Osteoblast (primary cell): ENCODE measurements at regions not wholly inside any gene's neighbourhood (a gene's known extent, or its start where the extent isn't known, plus 50 kb on each side); places are given as distances from the start of the nearest gene placed in this dataset.

ENCODE experiments used
- DNase-seq: peaks from one replicate; pipeline ENCODE4 v3.0.0; 2011; ENCODE audit warnings: low spot score, mixed read lengths; ENCODE audit not compliant: insufficient read length; ENCODE audit errors: missing footprints
- H2AFZ ChIP-seq: 2 replicates; pipeline ENCODE4 v1.6.0; 2011; ENCODE audit warnings: mild to moderate bottlenecking, low read length
- H3K27ac ChIP-seq: 2 replicates; pipeline ENCODE4 v1.5.1; 2011; ENCODE audit warnings: mild to moderate bottlenecking, low read depth, low read length, moderate library complexity
- H3K27me3 ChIP-seq: 2 replicates; pipeline ENCODE4 v1.6.0; 2012; ENCODE audit warnings: mild to moderate bottlenecking, control low read depth, inconsistent platforms, low read length, moderate library complexity; ENCODE audit not compliant: insufficient read depth
- H3K36me3 ChIP-seq: 2 replicates; pipeline ENCODE4 v1.5.1; 2011; ENCODE audit warnings: mild to moderate bottlenecking, low read length, control low read depth, moderate library complexity; ENCODE audit not compliant: insufficient read depth
- H3K4me1 ChIP-seq: 2 replicates; pipeline ENCODE4 v1.5.1; 2011; ENCODE audit warnings: mild to moderate bottlenecking, low read length, control low read depth, moderate library complexity; ENCODE audit not compliant: insufficient read depth
- H3K4me2 ChIP-seq: 2 replicates; pipeline ENCODE4 v1.6.0; 2011; ENCODE audit warnings: mild to moderate bottlenecking, low read length; ENCODE audit not compliant: insufficient read depth
- H3K4me3 ChIP-seq: fragments of 200-600 bp; sonication (generic); 3 replicates; pipeline ENCODE4 v1.5.1; 2012; ENCODE audit warnings: mild to moderate bottlenecking, low read length, inconsistent platforms; ENCODE audit not compliant: insufficient read depth
- H3K79me2 ChIP-seq: 2 replicates; pipeline ENCODE4 v1.6.0; 2012; ENCODE audit warnings: mild to moderate bottlenecking, low read length, control low read depth, inconsistent platforms; ENCODE audit not compliant: insufficient read depth
- H3K9me3 ChIP-seq: 2 replicates; pipeline ENCODE4 v1.5.1; 2011; ENCODE audit warnings: low read depth, low read length, control low read depth
- H4K20me1 ChIP-seq: 2 replicates; pipeline ENCODE4 v1.6.0; 2012; ENCODE audit warnings: mild to moderate bottlenecking, low read length, control low read depth; ENCODE audit not compliant: insufficient read depth
- CTCF ChIP-seq: IDR thresholded peaks from 2 replicates; pipeline ENCODE4 v1.5.1; 2011; ENCODE audit warnings: mild to moderate bottlenecking, low read depth, low read length, moderate library complexity; ENCODE audit errors: extremely low read depth

- Histone ChIP-seq H3K4me1 (no peaks in the 10 kb centered on the region), H3K36me3 (no peaks in the 10 kb centered on the region), H3K9me3 (no peaks in the 10 kb centered on the region), H3K4me2 (no peak overlapping the region), H3K79me2 (no peaks in the 10 kb centered on the region), H3K27ac (no peak overlapping the region), H3K27me3 (no peaks in the 10 kb centered on the region), H3K4me3 (no peak overlapping the region), H2AFZ (no peak overlapping the region), H4K20me1 (no peaks in the 10 kb centered on the region)
- TF ChIP-seq CTCF: no peak
- DNase-seq: no peak
Measured at GRCh38 chr9:71361357-71361756, 239.9 kb upstream of the TRPM3 start.

GRCh38 chr9:71357346-71357745 is 235.9 kb upstream of the TRPM3 start:
- TF ChIP-seq CTCF: no peak
- H3K4me2 ChIP-seq: no peak overlapping the region

GRCh38 chr9:71355884-71356283 is 234.5 kb upstream of the TRPM3 start:
- H3K9me3 ChIP-seq: no peaks in the 10 kb centered on the region
- no peaks in the 10 kb centered on the region for H3K36me3 ChIP-seq
- no peaks in the 10 kb centered on the region for H3K4me1 ChIP-seq
- no peak overlapping the region for H2AFZ ChIP-seq
- no peak overlapping the region for H3K4me3 ChIP-seq
- no peak overlapping the region for H3K4me2 ChIP-seq
- H3K27ac ChIP-seq: no peak overlapping the region
- H3K79me2 ChIP-seq: no peaks in the 10 kb centered on the region
- no peaks in the 10 kb centered on the region for H4K20me1 ChIP-seq
- no peak for TF ChIP-seq CTCF
- DNase-seq: no peak
- H3K27me3 ChIP-seq: no peaks in the 10 kb centered on the region

More at GRCh38 chr9:71357346-71357745, 235.9 kb upstream of the TRPM3 start:
- H3K4me1 ChIP-seq: no peaks in the 10 kb centered on the region
- H3K9me3 ChIP-seq: no peaks in the 10 kb centered on the region
- no peak for DNase-seq
- H3K36me3 ChIP-seq: no peaks in the 10 kb centered on the region
- no peak overlapping the region for H2AFZ ChIP-seq
- H3K79me2 ChIP-seq: no peaks in the 10 kb centered on the region
- H3K27ac ChIP-seq: no peak overlapping the region
- no peaks in the 10 kb centered on the region for H4K20me1 ChIP-seq
- H3K4me3 ChIP-seq: no peak overlapping the region
- no peaks in the 10 kb centered on the region for H3K27me3 ChIP-seq

- H3K27ac ChIP-seq: no peak overlapping the region
- no peaks in the 10 kb centered on the region for H3K79me2 ChIP-seq
- H2AFZ ChIP-seq: no peak overlapping the region
- H3K4me2 ChIP-seq: no peak overlapping the region
- no peak for TF ChIP-seq CTCF
- no peak overlapping the region for H3K4me3 ChIP-seq
- no peaks in the 10 kb centered on the region for H4K20me1 ChIP-seq
- H3K4me1 ChIP-seq: peaks cover 4% of the 10 kb centered on the region
- no peak for DNase-seq
- no peaks in the 10 kb centered on the region for H3K9me3 ChIP-seq
- H3K36me3 ChIP-seq: no peaks in the 10 kb centered on the region
- no peaks in the 10 kb centered on the region for H3K27me3 ChIP-seq
Measured at GRCh38 chr9:71353720-71354119, 232.3 kb upstream of the TRPM3 start.
